ENCODE measurements at regions not wholly inside any gene's neighbourhood (a gene's known extent, or its start where the extent isn't known, plus 50 kb on each side); places are given as distances from the start of the nearest gene placed in this dataset.

DNA sequence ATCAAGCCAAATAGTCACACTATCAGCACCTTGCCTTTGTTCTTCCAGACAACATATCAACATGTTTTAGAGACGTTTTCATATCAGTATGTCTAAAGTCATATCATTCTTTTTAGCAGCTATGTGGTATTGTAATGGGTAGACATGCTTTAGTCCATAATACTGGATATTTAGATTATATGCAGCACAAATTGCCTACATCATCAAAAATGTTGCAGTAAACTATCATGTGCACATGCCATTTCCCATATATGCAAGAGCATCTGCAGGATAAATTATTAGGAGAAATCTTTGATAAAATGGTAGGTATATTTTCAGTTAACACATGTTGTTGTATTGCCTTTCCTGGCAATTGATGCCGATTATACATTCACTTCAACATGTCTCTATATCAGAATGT is 636.5 kb downstream of the XIRP2 start:
- TF ChIP-seq CTCF (IDR thresholded peaks at IDR 0.05): no peak
- TF ChIP-seq POLR2A (IDR thresholded peaks at IDR 0.05): no peak
